Cardiac fibroblast (primary cell): ENCODE measurements at regions not wholly inside any gene's neighbourhood (a gene's known extent, or its start where the extent isn't known, plus 50 kb on each side); places are given as distances from the start of the nearest gene placed in this dataset.

Experiments used
- DNase-seq, 2 donors: peaks; one replicate each; pipeline versions ENCODE4 v3.0.0 to v3.0.0-alpha.2; 2010; ENCODE audit warnings: low read depth in 2 of 2
- H3K4me3 ChIP-seq, 2 donors: replicated peaks in 1 of 2; 1 replicate in 1 of 2; 2 replicates in 1 of 2; pipeline ENCODE4 v1.5.1; 2011; ENCODE audit warnings: low read depth in 2 of 2, low read length in 2 of 2, mild to moderate bottlenecking in 2 of 2, moderate library complexity in 1 of 2
- TF ChIP-seq, protein P1 (sequence below): IDR thresholded peaks from one replicate; pipeline ENCODE4 v1.5.1; 2011; ENCODE audit warnings: low read depth, mild to moderate bottlenecking, low read length, inconsistent platforms

- no peak for DNase-seq
- TF ChIP-seq, protein P1, sequence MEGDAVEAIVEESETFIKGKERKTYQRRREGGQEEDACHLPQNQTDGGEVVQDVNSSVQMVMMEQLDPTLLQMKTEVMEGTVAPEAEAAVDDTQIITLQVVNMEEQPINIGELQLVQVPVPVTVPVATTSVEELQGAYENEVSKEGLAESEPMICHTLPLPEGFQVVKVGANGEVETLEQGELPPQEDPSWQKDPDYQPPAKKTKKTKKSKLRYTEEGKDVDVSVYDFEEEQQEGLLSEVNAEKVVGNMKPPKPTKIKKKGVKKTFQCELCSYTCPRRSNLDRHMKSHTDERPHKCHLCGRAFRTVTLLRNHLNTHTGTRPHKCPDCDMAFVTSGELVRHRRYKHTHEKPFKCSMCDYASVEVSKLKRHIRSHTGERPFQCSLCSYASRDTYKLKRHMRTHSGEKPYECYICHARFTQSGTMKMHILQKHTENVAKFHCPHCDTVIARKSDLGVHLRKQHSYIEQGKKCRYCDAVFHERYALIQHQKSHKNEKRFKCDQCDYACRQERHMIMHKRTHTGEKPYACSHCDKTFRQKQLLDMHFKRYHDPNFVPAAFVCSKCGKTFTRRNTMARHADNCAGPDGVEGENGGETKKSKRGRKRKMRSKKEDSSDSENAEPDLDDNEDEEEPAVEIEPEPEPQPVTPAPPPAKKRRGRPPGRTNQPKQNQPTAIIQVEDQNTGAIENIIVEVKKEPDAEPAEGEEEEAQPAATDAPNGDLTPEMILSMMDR, result no peak
- H3K4me3 ChIP-seq, result no peak overlapping the region
Measured at GRCh38 chr7:67713451-67714056, 716.9 kb downstream of the TYW1 start.

DNA sequence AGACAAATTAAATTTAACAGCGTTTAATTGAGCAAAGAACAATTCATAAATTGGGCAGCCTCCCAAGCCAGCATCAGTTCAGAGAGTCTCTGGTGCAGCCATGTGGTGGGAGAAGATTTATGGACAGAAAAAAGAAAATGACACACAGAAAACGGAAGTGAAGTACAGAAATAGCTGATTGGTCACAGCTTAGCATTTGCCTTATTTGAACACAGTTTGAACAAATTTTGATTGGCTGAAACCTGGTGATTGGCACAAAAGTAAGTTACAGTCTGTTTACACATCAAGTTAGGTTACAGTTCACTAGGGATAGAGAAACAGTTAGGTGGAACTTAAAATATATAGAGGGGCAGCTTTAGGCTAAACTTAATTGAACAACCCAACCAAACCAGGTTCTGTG, 720.1 kb downstream of the TYW1 start:
- no peak for DNase-seq
- no peak overlapping the region for H3K4me3 ChIP-seq
- TF ChIP-seq, protein P1, result no peak

DNA sequence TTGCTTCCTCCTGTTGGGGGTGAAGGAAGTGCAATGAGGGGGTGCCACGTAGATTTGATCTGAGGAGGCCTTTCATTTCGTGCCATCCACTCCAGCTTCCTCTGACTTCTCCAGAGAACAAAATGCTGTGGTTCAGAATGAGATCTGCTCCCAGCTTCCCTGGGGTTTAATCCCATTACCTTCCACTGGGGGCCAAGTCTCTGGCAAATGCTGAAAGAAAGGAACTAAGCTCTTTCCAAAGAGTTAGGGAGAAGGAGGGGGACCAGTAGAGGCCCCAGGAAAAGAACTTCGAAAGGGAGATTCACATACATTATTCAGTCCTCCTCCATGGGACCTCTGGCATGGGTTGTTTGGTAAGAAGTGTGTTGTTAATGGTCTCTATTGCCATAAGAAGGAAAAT, 727.0 kb downstream of the TYW1 start:
- TF ChIP-seq, protein P1, result no peak
- DNase-seq, result no peak
- H3K4me3 ChIP-seq, result no peak overlapping the region

DNA sequence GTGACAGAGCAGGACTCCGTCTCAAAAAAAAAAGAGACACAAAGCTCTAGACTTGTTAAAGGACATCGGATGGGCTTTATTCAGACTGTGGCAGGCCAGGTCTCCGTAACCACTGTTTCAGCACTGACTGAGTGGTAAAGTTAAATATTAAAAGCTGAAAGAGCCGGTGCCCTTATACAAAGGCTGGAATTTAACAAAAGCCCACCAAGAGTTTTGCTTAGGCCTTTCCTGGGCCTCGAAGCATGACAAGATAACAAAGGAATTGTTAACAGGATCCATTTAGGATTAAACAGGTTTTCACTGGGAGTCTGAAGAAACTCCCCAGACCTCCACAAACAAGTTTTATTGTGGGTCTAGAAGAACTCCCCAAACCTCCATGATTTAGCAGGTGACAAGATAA, 727.8 kb downstream of the TYW1 start:
- H3K4me3 ChIP-seq, result no peak overlapping the region
- TF ChIP-seq, protein P1, result no peak
- DNase-seq, result no peak

- no peak for DNase-seq
- H3K4me3 ChIP-seq, result no peak overlapping the region
- TF ChIP-seq, protein P1, result no peak
Measured at GRCh38 chr7:67724955-67725354, 728.3 kb downstream of the TYW1 start.

DNA sequence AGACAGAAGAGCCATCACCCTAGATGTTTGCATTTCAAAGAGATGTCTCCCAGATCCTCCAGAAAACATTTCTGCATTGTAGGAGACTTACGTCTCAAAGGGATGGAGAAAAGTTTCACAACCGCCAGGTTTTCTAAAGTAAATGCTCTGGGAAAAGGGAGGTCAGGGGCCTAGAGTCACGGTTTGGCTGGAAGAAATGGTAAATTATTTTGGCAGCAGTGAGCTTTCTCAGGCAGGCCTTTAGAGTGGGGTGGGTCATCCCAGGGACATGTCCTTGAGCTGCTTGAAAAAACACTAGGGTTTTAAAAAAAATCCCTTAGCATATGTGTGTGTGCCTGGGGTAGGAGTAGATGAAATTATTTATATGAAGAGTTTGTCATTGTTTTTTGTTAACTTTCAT, 728.8 kb downstream of the TYW1 start:
- no peak for DNase-seq
- TF ChIP-seq, protein P1, result no peak
- no peak overlapping the region for H3K4me3 ChIP-seq

DNA sequence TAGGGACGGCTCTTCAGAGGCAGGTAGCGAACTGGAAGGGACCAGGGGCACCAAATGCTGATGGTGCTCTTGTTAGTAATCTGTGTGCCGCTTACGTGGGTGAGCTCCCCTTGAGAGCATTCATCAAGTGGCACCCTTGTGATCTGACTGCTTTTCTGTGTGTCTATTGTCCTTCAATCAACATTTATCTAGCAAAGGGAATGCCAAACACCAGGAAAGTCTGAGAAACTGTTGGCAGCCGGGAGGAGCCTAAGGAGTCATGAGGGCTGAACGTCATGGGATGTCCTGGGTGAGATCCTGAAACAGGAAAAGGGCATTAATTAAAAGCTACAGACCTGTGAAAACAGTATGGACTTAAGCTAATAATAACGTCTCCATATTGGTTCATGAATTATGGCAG, 733.1 kb downstream of the TYW1 start:
- no peak overlapping the region for H3K4me3 ChIP-seq
- TF ChIP-seq, protein P1, result no peak
- no peak for DNase-seq
